ENCODE measurements at regions not wholly inside any gene's neighbourhood (a gene's known extent, or its start where the extent isn't known, plus 50 kb on each side); places are given as distances from the start of the nearest gene placed in this dataset.

GRCh38 chr12:4005851-4006430 lies 132.7 kb upstream of the PARP11 start:
- TF ChIP-seq CTCF (IDR thresholded peaks at IDR 0.05) (no peak), SMC3 (IDR thresholded peaks at IDR 0.05; ENCODE audit: low read depth, low read length) (no peak), RFX5 (IDR thresholded peaks at IDR 0.05; ENCODE audit: low read length) (no peak), EZH2phosphoT487 (IDR thresholded peaks at IDR 0.05; ENCODE audit: borderline replicate concordance, low read depth) (no peak), ELF1 (IDR thresholded peaks at IDR 0.05) (no peak), PBX3 (IDR thresholded peaks at IDR 0.05) (no peak), TAF1 (IDR thresholded peaks at IDR 0.05; ENCODE audit: borderline replicate concordance, low read depth, low read length) (no peak)
